Mesenchymal stem cell (in vitro differentiated cells and primary cell): ENCODE measurements at regions not wholly inside any gene's neighbourhood (a gene's known extent, or its start where the extent isn't known, plus 50 kb on each side); places are given as distances from the start of the nearest gene placed in this dataset.

ENCODE experiments used
- DNase-seq: peaks from one replicate; pipeline ENCODE4 v3.0.0-alpha.2; 2013
- H2AFZ ChIP-seq: one replicate; pipeline ENCODE4 v1.6.1; 2013; ENCODE audit warnings: low read depth, mild to moderate bottlenecking, control low read depth, inconsistent platforms, low read length, moderate library complexity
- H2AK5ac ChIP-seq: 2 replicates; pipeline ENCODE4 v1.6.1; 2013; ENCODE audit warnings: low read length, moderate library complexity, mild to moderate bottlenecking, inconsistent platforms; ENCODE audit not compliant: severe bottlenecking
- H2BK120ac ChIP-seq: one replicate; pipeline ENCODE4 v1.6.1; 2013; ENCODE audit warnings: low read depth, mild to moderate bottlenecking, inconsistent platforms, low read length, moderate library complexity
- H2BK12ac ChIP-seq, 2 experiments: one replicate each; pipeline ENCODE4 v1.6.1; 2013; ENCODE audit warnings: inconsistent platforms in 2 of 2, low read length in 2 of 2, mild to moderate bottlenecking in 2 of 2, moderate library complexity in 2 of 2, control low read depth in 1 of 2
- H2BK15ac ChIP-seq: one replicate; pipeline ENCODE4 v1.6.1; 2013; ENCODE audit warnings: mild to moderate bottlenecking, low read depth, inconsistent platforms; ENCODE audit not compliant: poor library complexity, severe bottlenecking
- H2BK5ac ChIP-seq: 2 replicates; pipeline ENCODE4 v1.6.1; 2013; ENCODE audit warnings: low read depth, mild to moderate bottlenecking, low read length, control low read depth, inconsistent platforms; ENCODE audit not compliant: poor library complexity, severe bottlenecking
- H3K14ac ChIP-seq, 2 experiments: one replicate each; pipeline ENCODE4 v1.6.1; 2013; ENCODE audit warnings: inconsistent platforms in 2 of 2, low read length in 2 of 2, control low read depth in 1 of 2, mild to moderate bottlenecking in 1 of 2, moderate library complexity in 1 of 2
- H3K18ac ChIP-seq, 2 experiments: one replicate each; pipeline ENCODE4 v1.6.1; 2013; ENCODE audit warnings: inconsistent platforms in 2 of 2, low read length in 2 of 2, control low read depth in 1 of 2, low read depth in 1 of 2, mild to moderate bottlenecking in 1 of 2
- H3K23ac ChIP-seq, 2 experiments: one replicate each; pipeline ENCODE4 v1.6.1; 2013; ENCODE audit warnings: inconsistent platforms in 2 of 2, low read length in 2 of 2, mild to moderate bottlenecking in 2 of 2, moderate library complexity in 2 of 2, control low read depth in 1 of 2
- H3K27ac ChIP-seq: 2 replicates; pipeline ENCODE4 v1.5.1; 2013; ENCODE audit warnings: mild to moderate bottlenecking, moderate library complexity, low read length, control low read depth, inconsistent platforms; ENCODE audit not compliant: poor library complexity, severe bottlenecking
- H3K27me3 ChIP-seq, 2 experiments: 2 replicates each; pipeline versions ENCODE4 v1.6.1 to v1.7.0; 2013; ENCODE audit warnings: low read length in 2 of 2, mild to moderate bottlenecking in 2 of 2, moderate library complexity in 2 of 2, control low read depth in 1 of 2, inconsistent platforms in 1 of 2; ENCODE audit not compliant: control insufficient read depth in 1 of 2, insufficient read depth in 1 of 2
- H3K36me3 ChIP-seq, 2 experiments: 2 replicates each; pipeline versions ENCODE4 v1.6.1 to v1.7.0; 2013; ENCODE audit warnings: low read length in 2 of 2, control low read depth in 1 of 2, inconsistent platforms in 1 of 2, low read depth in 1 of 2, mild to moderate bottlenecking in 1 of 2; ENCODE audit not compliant: insufficient read depth in 2 of 2, control insufficient read depth in 1 of 2
- H3K4ac ChIP-seq, 2 experiments: one replicate each; pipeline ENCODE4 v1.6.1; 2013; ENCODE audit warnings: inconsistent platforms in 2 of 2, low read length in 2 of 2, mild to moderate bottlenecking in 2 of 2, moderate library complexity in 2 of 2, control low read depth in 1 of 2, low read depth in 1 of 2
- H3K4me1 ChIP-seq: 2 replicates; pipeline ENCODE4 v1.6.1; 2013; ENCODE audit warnings: low read depth, low read length, control low read depth; ENCODE audit not compliant: control insufficient read depth, insufficient read depth
- H3K4me2 ChIP-seq: 2 replicates; pipeline ENCODE4 v1.6.1; 2013; ENCODE audit warnings: low read length, mild to moderate bottlenecking, inconsistent platforms; ENCODE audit not compliant: poor library complexity, severe bottlenecking
- H3K4me3 ChIP-seq, 2 experiments: 2 replicates each; pipeline versions ENCODE4 v1.5.1 to v1.7.0; 2013; ENCODE audit warnings: low read length in 2 of 2, mild to moderate bottlenecking in 2 of 2, control low read depth in 1 of 2, low read depth in 1 of 2; ENCODE audit not compliant: insufficient read depth in 1 of 2
- H3K79me1 ChIP-seq: replicated peaks from 2 replicates; pipeline ENCODE4 v1.6.1; 2013; ENCODE audit warnings: mild to moderate bottlenecking, control low read depth, low read length, inconsistent platforms; ENCODE audit not compliant: poor library complexity, severe bottlenecking
- H3K9ac ChIP-seq: 2 replicates; pipeline ENCODE4 v1.7.0; 2013; ENCODE audit warnings: mild to moderate bottlenecking, low read length, moderate library complexity
- H3K9me3 ChIP-seq: 2 replicates; pipeline ENCODE4 v1.7.0; 2013; ENCODE audit warnings: mild to moderate bottlenecking, low read length; ENCODE audit not compliant: control insufficient read depth
- H4K8ac ChIP-seq: one replicate; pipeline ENCODE4 v1.6.1; 2013; ENCODE audit warnings: inconsistent platforms, mild to moderate bottlenecking, low read length, moderate library complexity
- H4K91ac ChIP-seq: one replicate; pipeline ENCODE4 v1.6.1; 2013; ENCODE audit warnings: mild to moderate bottlenecking, low read length, inconsistent platforms
- WGBS: methylation state at CpG from one replicate; pipeline ENCODE4 v1.1.7; 2013; ENCODE audit warnings: mixed read lengths; 5-methylcytosine and 5-hydroxymethylcytosine counted together

GRCh38 chr12:63036216-63036973 is 101.4 kb upstream of the PPM1H start:
- H3K79me1 ChIP-seq = no peaks in the 10 kb centered on the region
- no peak overlapping the region for H2BK12ac ChIP-seq
- H3K9me3 ChIP-seq = no peaks in the 10 kb centered on the region
- H3K18ac ChIP-seq = no peak overlapping the region
- H3K4ac ChIP-seq = no peak overlapping the region
- no peak overlapping the region for H3K4me3 ChIP-seq
- no peak overlapping the region for H2AFZ ChIP-seq
- no peak overlapping the region for H3K14ac ChIP-seq
- no peak overlapping the region for H3K9ac ChIP-seq
- H4K91ac ChIP-seq = no peak overlapping the region
- H2BK5ac ChIP-seq = no peak overlapping the region
- DNase-seq = no peak
- H3K4me2 ChIP-seq = no peak overlapping the region
- H3K23ac ChIP-seq = no peak overlapping the region
- H2BK15ac ChIP-seq = no peak overlapping the region
- no peak overlapping the region for H2BK120ac ChIP-seq
- H3K4me1 ChIP-seq = no peaks in the 10 kb centered on the region
- no peaks in the 10 kb centered on the region for H3K27me3 ChIP-seq
- H3K27ac ChIP-seq = no peak overlapping the region
- H4K8ac ChIP-seq = no peak overlapping the region
- no peak overlapping the region for H2AK5ac ChIP-seq
- WGBS = 67% methylated on average over 1 of the region's 1 CpG
- H3K36me3 ChIP-seq = no peaks in the 10 kb centered on the region

DNA sequence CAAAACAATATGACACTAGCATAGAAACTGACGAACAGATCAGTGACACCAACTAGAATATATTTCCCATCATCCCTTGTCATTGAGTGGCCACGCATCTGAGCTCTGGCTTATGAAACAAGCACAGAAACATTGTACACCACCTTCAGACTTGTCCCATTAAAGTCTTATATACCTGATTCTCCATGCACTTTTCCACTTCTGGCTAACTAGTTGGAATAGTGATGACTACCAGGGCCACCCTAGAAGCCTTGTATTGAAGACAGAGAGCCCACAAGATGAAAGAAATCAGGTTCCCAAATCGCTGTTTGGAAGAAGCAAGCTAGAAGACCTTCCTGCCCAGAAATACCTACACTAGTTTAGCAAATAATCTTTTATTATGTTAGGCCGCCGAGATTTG is 99.7 kb upstream of the PPM1H start:
- Histone ChIP-seq H2BK120ac (no peak overlapping the region), H3K4ac (no peak overlapping the region), H2AK5ac (no peak overlapping the region), H3K4me2 (no peak overlapping the region), H3K4me3 (no peak overlapping the region), H3K4me1 (no peaks in the 10 kb centered on the region), H3K9ac (no peak overlapping the region), H3K14ac (no peak overlapping the region), H2BK12ac (no peak overlapping the region), H3K27me3 (no peaks in the 10 kb centered on the region), H2BK5ac (no peak overlapping the region), H3K23ac (no peak overlapping the region), H3K27ac (no peak overlapping the region), H2AFZ (no peak overlapping the region), H2BK15ac (no peak overlapping the region), H3K18ac (no peak overlapping the region), H4K91ac (no peak overlapping the region), H4K8ac (no peak overlapping the region), H3K9me3 (no peaks in the 10 kb centered on the region), H3K36me3 (no peaks in the 10 kb centered on the region), H3K79me1 (no peaks in the 10 kb centered on the region)
- 92% methylated on average over 3 of the region's 5 CpGs for WGBS
- no peak for DNase-seq

GRCh38 chr12:63029676-63030075 is 94.7 kb upstream of the PPM1H start:
- Histone ChIP-seq H3K4ac (no peak overlapping the region), H2BK5ac (no peak overlapping the region), H2BK12ac (no peak overlapping the region), H2AK5ac (no peak overlapping the region), H3K14ac (no peak overlapping the region), H3K9ac (no peak overlapping the region), H4K8ac (no peak overlapping the region), H2BK120ac (no peak overlapping the region), H3K9me3 (no peaks in the 10 kb centered on the region), H3K18ac (no peak overlapping the region), H3K23ac (no peak overlapping the region), H3K79me1 (no peaks in the 10 kb centered on the region), H3K4me1 (no peaks in the 10 kb centered on the region), H3K4me2 (no peak overlapping the region), H3K4me3 (no peak overlapping the region), H4K91ac (no peak overlapping the region), H2AFZ (no peak overlapping the region), H3K27ac (no peak overlapping the region), H2BK15ac (no peak overlapping the region), H3K27me3 (no peaks in the 10 kb centered on the region), H3K36me3 (no peaks in the 10 kb centered on the region)
- WGBS = 82% methylated on average over 2 of the region's 2 CpGs
- no peak for DNase-seq

GRCh38 chr12:63028951-63029350 is 94.0 kb upstream of the PPM1H start:
- Histone ChIP-seq H2BK15ac (no peak overlapping the region), H3K9ac (no peak overlapping the region), H3K79me1 (no peaks in the 10 kb centered on the region), H3K4me3 (no peak overlapping the region), H3K23ac (no peak overlapping the region), H3K36me3 (no peaks in the 10 kb centered on the region), H3K4me1 (no peaks in the 10 kb centered on the region), H3K4ac (no peak overlapping the region), H2BK12ac (no peak overlapping the region), H3K9me3 (no peaks in the 10 kb centered on the region), H4K8ac (no peak overlapping the region), H3K27ac (no peak overlapping the region), H3K18ac (no peak overlapping the region), H4K91ac (no peak overlapping the region), H2AK5ac (no peak overlapping the region), H2BK5ac (no peak overlapping the region), H2AFZ (no peak overlapping the region), H3K4me2 (no peak overlapping the region), H2BK120ac (no peak overlapping the region), H3K27me3 (no peaks in the 10 kb centered on the region), H3K14ac (no peak overlapping the region)
- DNase-seq = no peak
